H9 (cell line): ENCODE measurements at regions not wholly inside any gene's neighbourhood (a gene's known extent, or its start where the extent isn't known, plus 50 kb on each side); places are given as distances from the start of the nearest gene placed in this dataset.

ENCODE experiments used
- DNase-seq: peaks from one replicate; pipeline ENCODE4 v3.0.0-alpha.2; 2017
- H2AFZ ChIP-seq: one replicate; pipeline ENCODE4 v1.6.1; 2013; ENCODE audit warnings: mild to moderate bottlenecking, low read length, control low read depth, moderate library complexity
- H2AK5ac ChIP-seq: 2 replicates; pipeline ENCODE4 v1.6.1; 2013; ENCODE audit warnings: low read length, control low read depth, mixed read lengths; ENCODE audit not compliant: insufficient read length
- H2BK120ac ChIP-seq: one replicate; pipeline ENCODE4 v1.6.1; 2013; ENCODE audit warnings: low read depth, mild to moderate bottlenecking, low read length, control low read depth, inconsistent platforms; ENCODE audit not compliant: poor library complexity, severe bottlenecking
- H2BK12ac ChIP-seq: 2 replicates; pipeline ENCODE4 v1.6.1; 2013; ENCODE audit warnings: low read length, control low read depth, mixed read lengths, low read depth; ENCODE audit not compliant: insufficient read length
- H2BK15ac ChIP-seq: 2 replicates; pipeline ENCODE4 v1.6.1; 2013; ENCODE audit warnings: low read depth, low read length, control low read depth
- H2BK20ac ChIP-seq: one replicate; pipeline ENCODE4 v1.6.1; 2013; ENCODE audit warnings: low read depth, mild to moderate bottlenecking, low read length, control low read depth, inconsistent platforms; ENCODE audit not compliant: poor library complexity, severe bottlenecking
- H2BK5ac ChIP-seq: 2 replicates; pipeline ENCODE4 v1.6.1; 2013; ENCODE audit warnings: low read length, control low read depth, mixed read lengths; ENCODE audit not compliant: insufficient read length
- H3K14ac ChIP-seq: 2 replicates; pipeline ENCODE4 v1.6.1; 2013; ENCODE audit warnings: low read length, control low read depth; ENCODE audit not compliant: insufficient read depth
- H3K18ac ChIP-seq: 2 replicates; pipeline ENCODE4 v1.6.1; 2013; ENCODE audit warnings: low read depth, mild to moderate bottlenecking, mixed read lengths, low read length, control low read depth; ENCODE audit not compliant: insufficient read length
- H3K23ac ChIP-seq: 2 replicates; pipeline ENCODE4 v1.6.1; 2013; ENCODE audit warnings: low read length, control low read depth, mixed read lengths, low read depth; ENCODE audit not compliant: insufficient read length
- H3K23me2 ChIP-seq: 2 replicates; pipeline ENCODE4 v1.6.1; 2013; ENCODE audit warnings: low read depth, mild to moderate bottlenecking, mixed read lengths, low read length, control low read depth; ENCODE audit not compliant: insufficient read length, poor library complexity, severe bottlenecking
- H3K27ac ChIP-seq: 2 replicates; pipeline ENCODE4 v1.5.1; 2013; ENCODE audit warnings: low read length, control low read depth, mixed read lengths, low read depth; ENCODE audit not compliant: insufficient read length
- H3K27me3 ChIP-seq: 2 replicates; pipeline ENCODE4 v1.6.1; 2013; ENCODE audit warnings: low read length, control low read depth, inconsistent platforms; ENCODE audit not compliant: insufficient read depth
- H3K4ac ChIP-seq: 2 replicates; pipeline ENCODE4 v1.6.1; 2013; ENCODE audit warnings: low read depth, mild to moderate bottlenecking, control low read depth, inconsistent platforms, low read length, moderate library complexity
- H3K4me1 ChIP-seq: 2 replicates; pipeline ENCODE4 v1.6.1; 2013; ENCODE audit warnings: low read length, control low read depth, inconsistent platforms; ENCODE audit not compliant: insufficient read depth
- H3K4me2 ChIP-seq: 2 replicates; pipeline ENCODE4 v1.6.1; 2013; ENCODE audit warnings: low read length, control low read depth, mixed read lengths; ENCODE audit not compliant: insufficient read length, insufficient read depth
- H3K56ac ChIP-seq: 2 replicates; pipeline ENCODE4 v1.6.1; 2013; ENCODE audit warnings: low read depth, mild to moderate bottlenecking, mixed read lengths, low read length, control low read depth; ENCODE audit not compliant: insufficient read length
- H3K79me1 ChIP-seq: 2 replicates; pipeline ENCODE4 v1.6.1; 2013; ENCODE audit warnings: low read depth, mild to moderate bottlenecking, moderate library complexity, low read length, control low read depth, inconsistent platforms; ENCODE audit not compliant: insufficient read depth, poor library complexity, severe bottlenecking
- H3K79me2 ChIP-seq: 2 replicates; pipeline ENCODE4 v1.6.1; 2013; ENCODE audit warnings: low read length, control low read depth, inconsistent platforms; ENCODE audit not compliant: insufficient read depth
- H3K9ac ChIP-seq: 2 replicates; pipeline ENCODE4 v1.6.1; 2013; ENCODE audit warnings: low read length, control low read depth, mixed read lengths; ENCODE audit not compliant: insufficient read length; ENCODE audit errors: extremely low read depth
- H3K9me3 ChIP-seq: one replicate; pipeline ENCODE4 v1.6.1; 2013; ENCODE audit warnings: low read depth, low read length, inconsistent platforms; ENCODE audit not compliant: control insufficient read depth
- H3T11ph ChIP-seq: one replicate; pipeline ENCODE4 v1.6.1; 2013; ENCODE audit warnings: mild to moderate bottlenecking, low read length, control low read depth, inconsistent platforms
- H4K20me1 ChIP-seq: one replicate; pipeline ENCODE4 v1.6.1; 2013; ENCODE audit not compliant: control insufficient read depth, insufficient read length, insufficient read depth
- H4K5ac ChIP-seq: 2 replicates; pipeline ENCODE4 v1.6.1; 2013; ENCODE audit warnings: low read depth, mild to moderate bottlenecking, mixed read lengths, low read length, control low read depth; ENCODE audit not compliant: insufficient read length
- H4K8ac ChIP-seq: replicated peaks from 2 replicates; pipeline ENCODE4 v1.6.1; 2013; ENCODE audit warnings: low read length, control low read depth, mixed read lengths, low read depth; ENCODE audit not compliant: insufficient read length
- H4K91ac ChIP-seq: 2 replicates; pipeline ENCODE4 v1.6.1; 2013; ENCODE audit warnings: low read depth, mild to moderate bottlenecking, moderate library complexity, mixed read lengths, low read length, control low read depth; ENCODE audit not compliant: insufficient read length
- H3K27ac Mint-ChIP-seq, 3 experiments: 2 replicates in 2 of 3; 3 replicates in 1 of 3; pipeline ENCODE4 v1.8.0; 2020 to 2021; ENCODE audit warnings: mixed read lengths in 3 of 3, mild to moderate bottlenecking in 1 of 3, moderate library complexity in 1 of 3
- H3K27me3 Mint-ChIP-seq: 2 replicates; pipeline ENCODE4 v1.8.0; 2021; ENCODE audit warnings: low read depth, mild to moderate bottlenecking, moderate library complexity, mixed read lengths
- H3K36me3 Mint-ChIP-seq, 3 experiments: 2 replicates in 2 of 3; 3 replicates in 1 of 3; pipeline ENCODE4 v1.8.0; 2020 to 2021; ENCODE audit warnings: low read depth in 3 of 3, mixed read lengths in 3 of 3; ENCODE audit not compliant: insufficient read depth in 1 of 3
- H3K4me1 Mint-ChIP-seq, 2 experiments: 2 replicates each; pipeline ENCODE4 v1.8.0; 2020; ENCODE audit warnings: mixed read lengths in 2 of 2
- H3K4me3 Mint-ChIP-seq, 2 experiments: 2 replicates in 1 of 2; 3 replicates in 1 of 2; pipeline ENCODE4 v1.8.0; 2020 to 2021; ENCODE audit warnings: mild to moderate bottlenecking in 2 of 2, mixed read lengths in 2 of 2, moderate library complexity in 1 of 2
- H3K9me3 Mint-ChIP-seq, 2 experiments: 2 replicates in 1 of 2; 3 replicates in 1 of 2; pipeline ENCODE4 v1.8.0; 2020; ENCODE audit warnings: mild to moderate bottlenecking in 2 of 2, mixed read lengths in 2 of 2, moderate library complexity in 1 of 2
- WGBS: extraction: QIAGEN DNeasy Blood & Tissue Kit; methylation state at CpG from one replicate; pipeline ENCODE4 v1.1.7; 2013; ENCODE audit warnings: missing lambda C conversion rate, low lambda C conversion rate, mixed read lengths; ENCODE audit not compliant: insufficient read length; ENCODE audit errors: extremely low coverage; 5-methylcytosine and 5-hydroxymethylcytosine counted together
- TF ChIP-seq, protein P1 (sequence below): fragments of 200-600 bp; sonication (generic); conservative IDR thresholded peaks from 3 replicates; pipeline ENCODE4 v1.8.0; 2021; ENCODE audit warnings: antibody characterized with exemption, mild to moderate bottlenecking

DNA sequence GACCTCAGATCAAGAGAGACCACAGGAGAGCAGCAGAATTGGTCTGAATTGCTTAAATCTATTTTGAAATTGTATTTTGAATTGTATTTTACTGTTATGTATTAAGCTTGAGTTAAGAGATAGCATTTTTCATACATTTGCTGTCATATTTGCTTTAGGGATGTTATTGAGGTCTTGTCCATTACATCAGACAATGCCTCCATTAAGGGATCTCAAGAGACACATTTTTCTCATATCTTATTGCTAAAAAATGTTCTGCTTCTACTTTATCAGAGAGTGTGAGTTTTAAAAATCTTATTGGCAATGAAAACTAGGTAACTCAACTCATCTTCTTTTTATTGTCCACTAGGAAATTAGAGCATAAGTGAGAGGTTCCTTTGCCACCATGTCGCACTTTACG is 66.8 kb upstream of the CTAGE1 start:
- Mint-ChIP-seq H3K9me3 (no peaks in the 10 kb centered on the region; a peak in 1 of 5 replicates), H3K27me3 (peaks cover 9% of the 10 kb centered on the region), H3K36me3 (no peaks in the 10 kb centered on the region), H3K4me1 (0 out of 4 replicates have a peak, but pooled peaks cover 0 to 3% of the 10 kb centered on the region in 2 experiments), H3K4me3 (no peak overlapping the region), H3K27ac (no peak overlapping the region)
- WGBS, result no CpG with 5 or more reads among the region's 2 CpGs
- H2AFZ ChIP-seq, result no peak overlapping the region
- no peak overlapping the region for H2BK5ac ChIP-seq
- H3K14ac ChIP-seq, result no peak overlapping the region
- H4K8ac ChIP-seq, result no peak overlapping the region
- no peaks in the 10 kb centered on the region for H3K9me3 ChIP-seq
- H3K79me1 ChIP-seq, result no peaks in the 10 kb centered on the region
- no peaks in the 10 kb centered on the region for H3K27me3 ChIP-seq
- no peak overlapping the region for H3K4ac ChIP-seq
- no peak overlapping the region for H3K9ac ChIP-seq
- H3K79me2 ChIP-seq, result no peaks in the 10 kb centered on the region
- H3K56ac ChIP-seq, result no peak overlapping the region
- H2AK5ac ChIP-seq, result no peak overlapping the region
- H4K91ac ChIP-seq, result no peak overlapping the region
- no peak overlapping the region for H2BK15ac ChIP-seq
- no peak overlapping the region for H3K4me2 ChIP-seq
- H3T11ph ChIP-seq, result no peak overlapping the region
- no peak overlapping the region for H3K27ac ChIP-seq
- H4K5ac ChIP-seq, result no peak overlapping the region
- no peaks in the 10 kb centered on the region for H3K23me2 ChIP-seq
- H2BK120ac ChIP-seq, result no peak overlapping the region
- TF ChIP-seq, protein P1, sequence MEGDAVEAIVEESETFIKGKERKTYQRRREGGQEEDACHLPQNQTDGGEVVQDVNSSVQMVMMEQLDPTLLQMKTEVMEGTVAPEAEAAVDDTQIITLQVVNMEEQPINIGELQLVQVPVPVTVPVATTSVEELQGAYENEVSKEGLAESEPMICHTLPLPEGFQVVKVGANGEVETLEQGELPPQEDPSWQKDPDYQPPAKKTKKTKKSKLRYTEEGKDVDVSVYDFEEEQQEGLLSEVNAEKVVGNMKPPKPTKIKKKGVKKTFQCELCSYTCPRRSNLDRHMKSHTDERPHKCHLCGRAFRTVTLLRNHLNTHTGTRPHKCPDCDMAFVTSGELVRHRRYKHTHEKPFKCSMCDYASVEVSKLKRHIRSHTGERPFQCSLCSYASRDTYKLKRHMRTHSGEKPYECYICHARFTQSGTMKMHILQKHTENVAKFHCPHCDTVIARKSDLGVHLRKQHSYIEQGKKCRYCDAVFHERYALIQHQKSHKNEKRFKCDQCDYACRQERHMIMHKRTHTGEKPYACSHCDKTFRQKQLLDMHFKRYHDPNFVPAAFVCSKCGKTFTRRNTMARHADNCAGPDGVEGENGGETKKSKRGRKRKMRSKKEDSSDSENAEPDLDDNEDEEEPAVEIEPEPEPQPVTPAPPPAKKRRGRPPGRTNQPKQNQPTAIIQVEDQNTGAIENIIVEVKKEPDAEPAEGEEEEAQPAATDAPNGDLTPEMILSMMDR, result no peak
- H3K4me1 ChIP-seq, result no peaks in the 10 kb centered on the region
- H4K20me1 ChIP-seq, result no peaks in the 10 kb centered on the region
- no peak overlapping the region for H3K18ac ChIP-seq
- H2BK12ac ChIP-seq, result no peak overlapping the region
- no peak overlapping the region for H3K23ac ChIP-seq
- DNase-seq, result no peak
- H2BK20ac ChIP-seq, result no peak overlapping the region
